ENCODE measurements at regions not wholly inside any gene's neighbourhood (a gene's known extent, or its start where the extent isn't known, plus 50 kb on each side); places are given as distances from the start of the nearest gene placed in this dataset.

DNA sequence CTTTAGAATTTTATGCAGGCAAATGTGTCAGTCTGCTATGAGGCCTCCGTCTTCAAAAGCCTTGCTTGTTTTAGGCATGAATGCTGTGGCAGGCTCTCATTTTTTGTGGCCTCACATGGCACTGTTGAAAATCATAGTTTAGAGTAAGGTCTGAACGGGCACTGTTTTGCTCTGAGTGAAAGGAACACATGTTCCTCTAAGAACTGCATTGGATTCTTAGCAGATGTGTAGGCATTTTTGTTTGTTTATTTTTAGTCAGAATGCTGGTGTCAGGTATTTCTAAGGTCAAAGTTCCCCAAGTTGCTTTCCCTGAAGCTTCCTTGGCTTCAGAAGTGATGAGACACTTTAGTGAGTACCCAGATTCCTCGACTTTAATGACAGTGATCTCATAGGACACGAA, 173.7 kb downstream of the HS3ST3B1 start:
- no peak for DNase-seq (ENCODE audit: low spot score)

- DNase-seq (ENCODE audit: low spot score) = no peak
Measured at GRCh38 chr17:14471052-14471451, 170.2 kb downstream of the HS3ST3B1 start.

- DNase-seq (ENCODE audit: low spot score) = no peak
Measured at GRCh38 chr17:14470417-14470816, 169.5 kb downstream of the HS3ST3B1 start.

DNA sequence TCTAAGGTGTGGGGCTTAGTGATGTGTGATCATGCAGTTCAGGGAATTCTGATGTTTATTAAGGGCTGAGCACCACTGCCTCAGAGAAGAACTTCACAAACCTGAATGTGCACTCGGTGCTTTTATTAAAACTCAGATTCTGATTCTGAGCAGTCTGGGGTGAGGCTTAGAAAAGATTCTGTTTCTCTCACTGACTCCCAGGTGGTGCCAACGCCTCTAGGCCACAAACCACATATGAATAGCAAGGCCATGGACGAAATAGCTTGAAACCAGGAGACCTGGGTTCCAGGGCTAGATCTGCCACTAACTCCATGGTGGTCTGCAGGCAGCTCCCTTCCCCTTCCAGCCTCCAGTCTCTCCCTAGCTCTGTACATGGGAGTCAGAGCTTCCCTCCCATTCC, 169.1 kb downstream of the HS3ST3B1 start:
- DNase-seq (ENCODE audit: low spot score) = no peak

- no peak for DNase-seq (ENCODE audit: low spot score)
Measured at GRCh38 chr17:14468858-14469257, 168.0 kb downstream of the HS3ST3B1 start.

GRCh38 chr17:14461227-14461548, 160.3 kb downstream of the HS3ST3B1 start:
- no peak for DNase-seq (ENCODE audit: low spot score)

DNA sequence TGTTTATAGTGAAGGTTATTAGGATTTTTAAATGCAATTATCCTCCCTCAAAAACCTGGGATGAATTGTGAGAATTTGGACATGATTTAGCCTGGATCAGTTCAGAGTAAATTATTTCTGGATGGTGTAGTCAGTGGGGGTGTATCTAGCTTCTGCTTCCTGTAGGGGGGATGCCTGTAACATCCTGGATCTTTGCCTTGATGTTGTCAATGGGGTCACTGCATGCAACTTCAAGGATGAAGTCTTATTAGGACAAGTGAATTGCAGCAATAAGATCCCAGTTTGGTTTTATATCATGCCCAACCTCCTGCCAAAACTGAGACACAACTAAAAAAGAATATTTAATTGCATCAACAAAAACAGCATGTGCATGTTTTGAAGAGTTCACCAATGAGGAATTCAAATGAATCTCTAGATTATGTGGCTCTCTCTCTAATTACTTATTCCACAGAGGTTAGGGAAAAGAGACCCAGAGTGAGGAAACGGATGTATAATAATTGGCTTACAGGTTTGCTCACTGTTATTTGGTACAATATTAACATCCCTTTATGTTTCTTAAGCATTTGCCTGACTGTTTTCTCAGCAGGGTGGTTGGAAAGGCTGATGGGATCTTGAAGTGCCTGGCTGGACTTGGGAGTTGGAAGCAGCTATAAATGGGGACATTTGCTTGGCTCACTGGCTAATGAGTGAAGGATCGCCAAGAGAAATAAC, 159.8 kb downstream of the HS3ST3B1 start:
- no peak for DNase-seq (ENCODE audit: low spot score)

DNA sequence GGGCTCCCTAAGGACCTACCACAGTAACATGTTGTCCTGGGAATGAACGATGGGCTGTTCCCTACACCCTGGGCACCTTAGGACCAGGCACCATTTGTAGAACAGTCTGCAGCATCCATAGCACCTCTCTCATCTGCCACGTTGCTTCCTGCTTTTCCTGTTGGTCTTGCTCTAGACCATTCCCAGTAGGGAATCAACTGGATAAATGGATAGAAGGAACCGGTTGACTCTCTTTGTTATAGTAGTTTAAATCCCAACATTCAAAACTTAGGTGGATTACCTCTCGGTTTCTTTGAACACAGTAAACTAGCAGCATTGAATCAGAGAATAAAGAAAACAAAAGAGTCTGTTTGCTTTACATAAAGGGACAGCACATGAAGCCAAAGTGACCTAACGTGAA, 159.1 kb downstream of the HS3ST3B1 start:
- DNase-seq (ENCODE audit: low spot score) = no peak

- DNase-seq (ENCODE audit: low spot score) = no peak
Measured at GRCh38 chr17:14458724-14459123, 157.8 kb downstream of the HS3ST3B1 start.

DNA sequence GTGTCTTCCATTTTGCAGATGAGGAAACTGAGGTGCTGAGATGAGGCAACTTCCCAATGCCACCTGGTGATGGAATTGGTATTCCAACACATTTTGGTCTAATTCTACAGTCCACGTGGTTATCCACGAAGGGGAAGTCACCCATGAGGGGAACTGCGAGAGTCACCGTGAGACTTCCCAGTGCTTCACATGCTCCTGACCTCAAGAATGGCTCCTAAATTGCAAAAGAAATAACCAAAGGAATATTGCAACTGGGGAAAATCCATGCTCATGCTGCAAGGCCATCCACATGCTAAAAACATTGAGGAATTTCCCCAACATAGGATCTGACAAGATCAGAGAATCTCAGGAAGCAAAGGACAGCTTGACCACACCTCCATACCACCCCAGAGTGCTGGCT, 153.9 kb downstream of the HS3ST3B1 start:
- DNase-seq (ENCODE audit: low spot score) = no peak

DNA sequence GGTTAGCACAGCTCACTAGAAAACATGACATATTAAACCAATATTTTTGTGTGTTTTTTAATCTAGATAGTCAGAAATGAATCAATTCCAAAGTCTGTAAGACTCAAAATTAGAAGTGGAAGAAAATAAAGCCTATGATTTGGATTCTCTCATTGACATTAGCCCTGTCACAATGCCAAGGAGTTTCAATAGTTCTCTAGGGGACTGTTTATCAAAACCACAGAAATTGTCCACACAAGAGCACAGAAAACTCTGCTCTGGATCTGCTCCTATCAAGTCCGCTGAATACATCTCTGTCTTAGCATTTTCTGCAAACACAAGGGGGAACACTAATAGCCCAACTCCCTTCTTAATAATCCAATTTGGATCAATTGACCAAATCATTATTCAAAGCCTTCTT, 152.0 kb downstream of the HS3ST3B1 start:
- no peak for DNase-seq (ENCODE audit: low spot score)

DNA sequence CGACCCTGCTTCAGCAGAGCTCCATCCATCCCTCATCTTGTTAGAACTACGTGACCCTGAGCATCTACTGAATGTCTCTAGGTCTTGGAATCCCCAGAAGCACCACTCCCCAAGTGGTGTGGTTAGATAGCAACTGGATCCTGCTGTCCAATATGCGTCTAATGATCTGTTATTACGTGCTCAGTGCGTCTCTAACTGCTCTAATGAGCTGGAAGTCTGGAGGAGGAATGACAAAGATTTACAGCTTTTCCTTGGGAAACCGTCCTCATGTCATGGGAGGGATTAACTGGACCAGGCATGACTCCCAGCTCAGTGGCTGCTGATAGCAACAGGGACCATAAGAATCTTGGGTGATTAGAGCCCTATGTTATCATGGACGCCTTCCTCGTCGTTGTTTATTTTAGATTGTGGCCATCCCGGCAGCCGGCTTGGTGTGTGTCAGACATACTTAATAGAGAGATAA, 150.9 kb downstream of the HS3ST3B1 start:
- no peak for DNase-seq (ENCODE audit: low spot score)

GRCh38 chr17:14448818-14449217, 147.9 kb downstream of the HS3ST3B1 start:
- no peak for DNase-seq (ENCODE audit: low spot score)

DNA sequence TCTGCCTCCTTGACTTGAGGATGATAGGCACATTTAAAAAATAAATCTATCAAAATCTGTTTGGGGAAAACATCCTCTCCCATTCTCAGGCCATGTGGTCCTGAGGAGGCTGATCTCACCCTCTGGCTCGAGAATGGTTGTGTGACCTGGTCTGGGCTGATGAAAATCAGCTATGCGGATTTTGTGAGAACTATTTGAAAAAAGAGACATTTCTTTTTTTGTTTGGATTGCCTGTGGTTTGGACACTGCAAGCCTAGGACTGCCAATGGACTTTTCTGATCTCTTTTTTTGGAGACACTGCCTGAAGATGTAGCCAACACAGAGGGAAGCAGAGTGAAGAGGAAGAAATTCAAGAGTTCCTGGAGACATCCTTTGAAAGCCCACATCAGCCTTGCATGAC, 145.9 kb downstream of the HS3ST3B1 start:
- no peak for DNase-seq (ENCODE audit: low spot score)

DNA sequence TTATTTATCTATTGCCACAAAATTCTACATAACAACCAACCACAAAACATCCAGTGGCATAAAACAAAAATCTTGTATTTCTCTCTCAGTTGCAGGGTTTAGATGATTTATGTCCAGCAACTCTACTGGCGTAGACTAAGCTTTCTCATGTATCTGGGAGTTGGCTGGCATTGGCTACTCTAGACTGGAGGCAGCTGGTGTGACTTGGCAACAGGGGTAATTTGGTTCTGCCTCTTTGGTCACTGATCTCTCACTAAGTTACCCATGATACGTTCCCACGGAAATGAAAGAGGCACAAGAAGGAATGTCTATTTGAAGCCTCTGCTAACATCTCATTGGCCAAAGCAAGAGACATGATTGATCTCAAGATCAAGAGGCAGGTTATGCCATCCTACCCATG, 144.0 kb downstream of the HS3ST3B1 start:
- no peak for DNase-seq (ENCODE audit: low spot score)

GRCh38 chr17:14442798-14443528, 142.1 kb downstream of the HS3ST3B1 start:
- no peak for DNase-seq (ENCODE audit: low spot score)

DNA sequence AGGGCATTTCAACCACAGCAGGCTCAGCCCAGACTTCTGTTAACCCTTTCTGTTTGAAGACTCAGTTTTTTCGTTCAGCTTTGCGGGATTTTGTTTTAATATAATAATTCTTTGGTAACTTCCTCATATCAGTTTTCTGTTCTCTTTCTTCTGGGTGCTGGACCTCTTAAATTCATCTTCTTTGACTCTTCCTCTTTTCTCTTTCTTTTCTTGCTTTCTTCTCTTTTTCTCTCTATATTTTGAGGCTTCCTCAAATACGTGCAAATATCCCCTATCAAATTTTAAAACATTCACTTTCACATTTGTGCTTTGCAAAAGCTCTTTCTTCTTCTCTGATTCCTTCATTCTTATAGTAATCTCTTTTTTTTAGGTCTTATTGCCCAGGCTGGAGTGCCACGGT, 136.3 kb downstream of the HS3ST3B1 start:
- no peak for DNase-seq (ENCODE audit: low spot score)

GRCh38 chr17:14436266-14436665, 135.4 kb downstream of the HS3ST3B1 start:
- no peak for DNase-seq (ENCODE audit: low spot score)

DNA sequence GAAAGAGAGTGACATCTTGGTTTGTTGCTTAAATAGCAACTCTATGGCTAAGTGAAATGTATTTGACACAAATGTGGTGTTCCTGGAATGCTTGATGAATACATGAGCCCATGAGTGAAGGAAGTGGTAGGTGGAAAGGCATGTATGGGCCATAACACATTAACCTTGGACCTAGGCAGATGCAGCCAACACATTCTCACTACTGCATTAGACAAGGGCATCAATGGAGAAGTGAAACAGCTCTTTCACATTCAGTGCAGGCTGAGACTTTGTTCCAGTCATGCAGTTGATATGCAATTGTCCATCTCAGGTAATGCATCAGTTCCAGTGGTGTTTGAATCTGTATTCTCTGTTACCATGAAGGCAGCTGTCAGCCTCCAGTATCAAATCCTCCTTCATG, 133.6 kb downstream of the HS3ST3B1 start:
- no peak for DNase-seq (ENCODE audit: low spot score)

- no peak for DNase-seq (ENCODE audit: low spot score)
Measured at GRCh38 chr17:14432079-14432478, 131.2 kb downstream of the HS3ST3B1 start.

DNA sequence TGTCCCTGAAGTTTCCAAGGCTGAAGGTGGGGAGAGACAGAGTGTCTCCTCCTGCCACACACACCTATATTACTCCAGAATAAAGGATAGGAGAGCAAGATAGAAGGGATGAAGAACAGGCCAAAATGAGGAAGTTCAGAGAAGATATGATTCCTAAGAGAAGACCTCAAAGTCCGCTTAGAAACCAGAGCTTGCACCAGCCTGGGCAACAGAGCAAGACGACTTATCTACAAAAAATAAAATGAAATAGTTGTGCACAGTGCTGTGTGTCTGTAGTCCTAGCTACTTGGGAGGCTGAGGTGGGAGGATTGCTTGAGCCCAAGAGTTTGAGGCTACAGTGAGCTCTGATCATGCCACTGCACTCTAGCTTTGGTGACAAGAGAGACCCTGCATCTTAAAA, 128.2 kb downstream of the HS3ST3B1 start:
- DNase-seq (ENCODE audit: low spot score) = no peak

DNA sequence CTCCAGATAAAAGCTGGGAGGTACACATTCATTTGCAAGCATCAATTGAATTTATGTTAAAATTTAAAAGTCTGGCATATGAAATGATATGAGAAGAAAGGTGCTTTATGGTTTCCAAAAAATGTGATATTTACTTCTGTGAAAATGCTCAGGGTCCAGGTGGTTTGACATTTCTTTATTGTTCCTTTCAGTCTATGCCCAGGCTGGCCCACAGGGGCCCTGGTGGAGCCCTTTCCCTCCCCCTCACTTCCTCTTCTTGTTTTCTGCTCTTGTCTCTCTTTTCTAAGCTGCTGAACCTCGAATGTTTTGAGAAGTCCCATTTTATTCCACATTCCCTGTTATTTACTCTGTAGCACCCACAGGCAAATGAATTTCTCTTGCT, 127.8 kb downstream of the HS3ST3B1 start:
- no peak for DNase-seq (ENCODE audit: low spot score)

- DNase-seq (ENCODE audit: low spot score) = no peak
Measured at GRCh38 chr17:14427900-14428647, 127.2 kb downstream of the HS3ST3B1 start.
